LoVo (cell line): ENCODE measurements at regions not wholly inside any gene's neighbourhood (a gene's known extent, or its start where the extent isn't known, plus 50 kb on each side); places are given as distances from the start of the nearest gene placed in this dataset.

Experiments used
- DNase-seq: peaks from one replicate; pipeline ENCODE4 v3.0.0-alpha.2; 2016; ENCODE audit warnings: low spot score

DNA sequence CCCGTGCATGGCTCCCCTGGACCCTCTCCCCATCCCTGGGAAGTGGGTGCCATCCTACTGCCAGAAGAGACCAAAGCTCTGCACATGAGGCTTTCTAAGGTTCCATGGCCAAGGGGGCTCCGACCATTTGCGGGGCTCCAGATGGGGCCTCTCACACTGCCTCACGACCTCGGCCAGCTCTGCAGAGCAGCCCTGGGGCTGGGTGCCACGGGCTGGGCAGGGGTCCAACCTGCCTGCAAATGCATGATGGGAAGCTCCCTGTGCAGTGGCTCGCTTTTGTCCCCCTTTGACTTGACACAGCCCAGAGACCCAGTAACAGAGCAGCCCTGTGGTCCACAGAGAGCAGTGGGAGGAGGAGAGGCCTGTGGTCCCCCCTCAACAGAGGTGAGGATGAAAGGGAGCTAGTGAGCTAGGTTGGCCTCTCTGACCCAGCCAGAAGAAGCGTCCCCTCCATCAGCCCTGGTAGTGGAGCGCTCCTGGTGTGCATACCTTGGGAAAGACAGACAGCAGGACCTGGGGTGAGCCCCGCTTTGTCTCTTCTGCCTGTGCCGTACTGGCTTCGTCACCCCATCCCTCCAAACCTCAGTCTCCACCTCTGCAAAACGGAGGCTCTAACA, 174.1 kb downstream of the DDX1 start:
- DNase-seq: no peak

DNA sequence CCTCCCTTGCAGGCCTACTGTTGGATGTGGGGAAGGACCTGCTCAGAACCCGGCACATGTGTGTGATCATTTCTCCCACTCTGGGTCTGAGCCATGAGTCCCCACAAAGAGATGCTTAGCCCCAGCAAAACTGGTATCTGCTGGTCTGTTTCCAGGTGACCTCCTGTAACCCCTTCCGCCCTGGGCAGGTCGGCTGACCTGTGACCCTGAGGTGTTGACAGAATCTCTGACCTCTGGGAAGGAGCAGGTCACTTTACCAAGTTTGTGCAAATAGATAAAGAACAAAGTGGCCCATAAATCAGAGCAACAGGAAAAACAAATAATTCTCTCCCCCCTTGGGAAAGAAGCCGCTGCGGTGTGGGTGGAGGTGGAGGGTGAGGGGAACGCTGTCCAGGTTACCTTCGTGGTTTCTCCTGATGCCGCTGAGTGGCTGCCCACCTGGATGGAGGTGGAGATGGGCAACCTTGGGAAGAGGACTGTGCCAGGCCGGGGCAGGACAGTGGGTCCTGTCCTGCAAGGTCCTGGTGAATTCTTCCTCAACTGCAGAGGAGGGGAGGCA, 174.0 kb upstream of the MYCN start:
- DNase-seq: no peak

DNA sequence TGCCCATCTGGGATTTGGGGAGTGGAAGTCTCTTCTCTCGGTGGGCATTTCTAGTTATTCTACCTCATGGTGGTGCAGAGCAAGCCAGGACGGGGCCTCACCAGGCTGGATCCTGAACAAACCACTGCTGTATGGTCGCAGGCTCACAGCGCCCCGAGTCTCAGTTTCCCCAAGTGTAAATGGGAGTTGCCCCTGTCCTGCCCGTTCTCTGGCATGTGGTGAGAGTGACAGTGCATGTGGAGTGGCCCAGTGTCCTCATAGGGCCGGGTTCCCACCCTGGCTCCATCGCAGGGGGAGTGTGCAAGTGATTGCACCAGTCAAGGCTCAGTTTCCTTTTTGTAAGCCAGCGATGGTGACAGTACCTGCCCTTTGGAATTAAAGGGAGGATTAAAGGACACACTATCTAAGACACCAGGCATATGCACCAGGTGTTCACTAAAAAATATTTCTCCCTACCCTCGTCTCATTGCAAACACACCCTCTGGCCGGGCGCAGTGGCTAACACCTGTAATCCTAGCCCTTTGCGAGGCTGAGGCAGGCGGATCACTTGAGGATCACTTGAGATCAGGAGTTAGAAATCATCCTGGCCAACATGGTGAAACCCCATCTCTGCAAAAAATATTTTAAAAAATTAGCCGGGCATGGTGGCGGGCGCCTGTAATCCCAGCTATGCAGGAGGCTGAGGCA, 173.3 kb upstream of the MYCN start:
- DNase-seq: no peak

DNA sequence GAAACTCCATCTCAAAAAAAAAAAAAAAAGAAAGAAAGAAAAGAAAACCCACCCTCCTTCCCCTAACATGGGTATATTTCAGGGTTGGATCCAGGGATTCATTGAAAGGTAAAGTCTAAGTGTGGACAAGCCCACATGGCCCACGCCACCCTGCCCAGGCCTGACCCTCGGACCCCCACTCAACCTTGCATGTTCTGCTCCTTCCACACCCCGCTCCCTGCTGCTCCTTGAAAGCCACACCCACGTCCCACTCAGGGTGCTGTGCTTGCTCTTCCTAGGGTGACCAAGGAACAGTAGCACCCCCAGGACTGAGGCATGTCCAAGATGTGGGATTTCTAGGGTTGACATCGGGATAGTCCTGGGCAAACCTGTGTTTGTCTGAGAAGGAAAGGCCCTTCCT, 172.7 kb upstream of the MYCN start:
- no peak for DNase-seq

DNA sequence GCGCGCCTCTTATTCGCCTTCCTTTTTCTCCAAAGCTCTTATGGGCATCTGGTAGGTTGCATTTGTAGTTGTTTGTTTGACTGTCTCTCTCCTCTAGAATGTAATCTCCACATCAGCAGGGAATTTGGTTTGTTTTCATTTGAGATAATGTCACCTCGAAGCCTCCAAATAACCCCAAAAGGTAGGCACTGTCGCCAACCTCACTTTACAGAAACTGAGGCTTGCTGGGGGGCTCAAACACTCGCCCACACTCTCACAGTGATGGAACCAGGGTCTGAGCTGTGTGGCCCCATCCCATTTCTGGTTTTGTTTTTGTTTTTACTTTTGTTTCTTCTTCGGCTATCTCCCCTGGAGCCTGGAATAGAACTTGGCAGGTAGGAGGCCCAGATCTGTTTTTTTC, 172.2 kb upstream of the MYCN start:
- no peak for DNase-seq

DNA sequence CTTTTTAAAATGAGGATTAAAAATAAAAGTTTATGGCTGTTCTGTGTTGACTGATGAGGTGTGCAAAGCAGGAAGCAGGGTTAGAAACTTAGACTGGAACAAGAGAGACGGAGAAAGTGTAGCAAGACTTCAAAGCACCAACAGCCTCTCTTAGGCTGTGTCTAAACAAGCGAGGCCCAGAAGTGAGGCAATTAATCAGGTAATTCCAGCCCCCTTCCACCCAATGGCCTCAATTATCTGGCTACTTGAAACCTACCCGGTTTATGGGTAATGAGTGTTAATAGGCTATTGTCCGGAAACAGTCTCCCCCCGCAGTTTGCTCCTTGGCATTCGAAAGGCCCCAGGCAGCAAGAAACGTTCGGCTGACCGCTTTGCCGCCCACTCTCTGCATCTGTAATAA, 171.7 kb upstream of the MYCN start:
- no peak for DNase-seq

DNA sequence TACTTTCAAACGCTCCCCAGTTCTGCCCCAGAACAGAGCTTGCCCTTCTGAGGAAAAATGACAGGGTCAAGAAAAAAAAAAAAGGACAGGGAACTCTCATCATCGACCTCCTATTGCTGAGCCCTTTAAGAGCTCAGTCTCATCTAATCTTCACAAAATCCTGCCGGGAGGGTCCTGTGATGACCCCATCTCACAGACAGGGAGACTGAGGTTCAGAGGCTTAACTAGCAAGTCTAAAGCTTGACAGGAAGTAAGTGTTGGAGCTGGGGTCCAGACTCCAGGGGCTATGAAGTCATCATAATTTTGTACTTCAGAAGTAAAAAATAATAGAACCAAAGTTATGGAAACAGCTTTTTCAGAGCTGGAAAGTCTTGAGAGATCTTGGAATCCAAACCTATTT, 171.1 kb upstream of the MYCN start:
- no peak for DNase-seq

DNA sequence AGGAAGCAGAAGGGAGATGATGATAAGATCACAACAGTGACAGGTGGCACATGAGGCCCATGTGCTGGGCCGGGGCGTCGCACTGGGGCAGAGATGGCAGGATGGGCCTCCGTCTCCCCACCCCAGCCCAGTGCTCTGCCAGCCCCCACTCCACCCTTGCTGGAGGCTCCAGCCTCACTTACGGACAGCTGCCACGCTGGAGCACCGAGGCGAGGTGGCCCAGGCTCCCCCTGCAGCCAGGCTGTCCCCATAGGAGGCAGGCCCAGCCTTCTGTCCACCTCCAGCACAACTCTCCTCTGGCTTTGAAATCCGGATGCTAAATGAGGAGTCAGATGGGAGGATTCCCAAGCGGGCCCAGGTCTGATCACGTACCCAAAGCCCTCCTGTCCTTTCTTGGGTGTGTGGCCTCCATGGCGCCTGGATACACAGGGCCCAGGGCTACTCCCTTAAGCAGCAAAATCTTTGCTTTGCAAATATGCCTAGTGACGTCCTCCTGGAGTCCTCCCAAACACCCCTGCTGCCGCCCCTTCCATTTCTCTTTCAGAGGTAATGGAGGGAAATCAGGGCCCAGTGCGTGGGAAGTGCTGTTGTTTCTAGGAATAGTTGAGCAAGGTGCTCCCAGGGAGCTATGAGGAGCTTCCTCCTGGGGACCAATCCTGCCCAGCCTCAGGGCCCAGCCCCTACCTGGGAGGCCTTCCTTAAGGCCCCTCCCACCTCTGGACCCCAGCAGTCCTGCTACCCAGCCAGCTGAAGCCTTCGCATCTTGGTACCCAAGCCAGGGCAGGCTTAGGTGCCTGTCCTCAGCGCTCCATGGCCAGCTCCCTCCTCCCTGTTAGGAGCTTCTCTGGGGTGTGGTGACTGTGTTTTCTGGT, 170.4 kb upstream of the MYCN start:
- DNase-seq: no peak

DNA sequence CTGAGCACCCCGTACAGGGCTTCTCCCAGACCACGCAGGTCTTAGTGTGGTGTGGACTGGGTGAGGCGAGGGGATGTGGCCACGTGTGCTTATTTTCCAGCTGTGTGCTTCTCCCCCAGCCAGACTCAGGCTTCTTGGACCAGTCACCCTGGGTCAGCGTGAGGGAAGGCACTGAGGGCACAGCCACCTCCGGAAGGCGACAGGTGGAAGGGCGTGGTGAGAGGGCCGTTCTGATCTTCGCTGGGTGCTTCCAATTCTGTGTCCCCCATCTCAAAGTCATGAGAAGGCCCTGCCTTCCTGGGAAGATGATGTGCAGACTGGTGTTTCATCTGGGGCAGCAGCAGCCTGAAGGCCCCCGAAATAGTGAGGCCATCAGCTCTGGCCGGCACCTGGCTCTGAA, 169.7 kb upstream of the MYCN start:
- DNase-seq: no peak

DNA sequence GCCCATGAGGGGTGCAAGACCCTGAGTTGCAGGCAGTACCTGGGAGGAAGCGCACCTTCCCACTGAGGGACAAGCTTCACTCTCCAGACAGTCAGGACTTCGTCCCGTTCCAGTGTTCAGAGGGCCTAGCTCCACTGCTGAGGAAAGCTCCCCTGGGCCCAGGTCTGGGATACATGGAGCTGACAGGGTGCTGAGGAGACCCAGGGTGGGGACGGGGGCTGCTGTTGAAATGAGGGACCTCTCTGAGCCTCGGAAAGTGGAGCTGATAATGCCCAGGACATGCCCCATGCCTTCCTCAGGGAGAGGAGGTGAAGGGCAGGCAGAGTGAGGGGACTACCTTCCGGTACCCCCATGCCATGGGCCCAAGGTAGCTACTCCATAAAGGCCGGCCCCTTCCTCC, 169.2 kb upstream of the MYCN start:
- DNase-seq: no peak

DNA sequence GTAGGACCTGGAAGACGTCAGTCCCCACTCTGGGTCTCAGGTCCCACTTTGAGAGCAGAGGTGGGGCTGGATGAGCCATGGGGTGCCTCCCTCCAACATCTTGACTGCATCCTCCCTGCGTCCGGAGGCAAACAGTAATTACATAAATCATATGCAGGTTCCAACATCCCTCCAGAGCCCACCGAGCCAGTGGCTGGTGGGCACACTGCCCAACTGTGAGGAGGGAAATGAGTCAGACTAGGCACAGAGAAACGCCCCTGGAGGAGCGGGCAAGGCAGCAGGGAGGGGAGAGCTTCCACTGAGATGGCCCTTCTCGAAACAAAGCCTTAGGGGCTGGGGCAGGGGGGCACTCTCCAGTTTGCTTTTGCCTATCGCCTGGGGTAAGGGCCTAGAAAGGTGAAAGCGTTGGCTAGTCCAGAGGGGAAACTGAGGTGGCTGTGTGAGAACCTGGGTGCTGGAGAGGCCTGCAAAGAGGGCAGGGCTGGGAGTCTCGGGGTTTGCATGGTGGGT, 168.2 kb upstream of the MYCN start:
- DNase-seq: no peak

DNA sequence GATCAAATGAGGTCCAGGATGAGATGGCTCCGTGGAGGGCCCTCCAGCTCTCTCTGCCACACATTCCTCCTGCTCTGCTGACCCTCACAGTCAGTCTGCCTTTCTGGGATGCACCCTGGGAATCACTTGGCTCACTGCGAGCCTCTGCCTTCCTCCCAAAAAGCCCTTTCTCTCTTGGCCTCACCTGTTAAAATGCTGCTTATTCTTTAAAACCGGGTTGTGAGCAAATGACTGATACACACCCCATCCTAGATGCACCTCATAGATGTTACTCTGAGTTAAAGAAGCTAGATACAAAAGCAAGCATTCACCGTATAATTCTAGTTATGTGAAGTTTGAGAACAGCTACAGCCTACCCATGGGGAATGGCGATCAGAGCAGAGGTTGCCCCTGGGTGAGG, 167.7 kb upstream of the MYCN start:
- no peak for DNase-seq

DNA sequence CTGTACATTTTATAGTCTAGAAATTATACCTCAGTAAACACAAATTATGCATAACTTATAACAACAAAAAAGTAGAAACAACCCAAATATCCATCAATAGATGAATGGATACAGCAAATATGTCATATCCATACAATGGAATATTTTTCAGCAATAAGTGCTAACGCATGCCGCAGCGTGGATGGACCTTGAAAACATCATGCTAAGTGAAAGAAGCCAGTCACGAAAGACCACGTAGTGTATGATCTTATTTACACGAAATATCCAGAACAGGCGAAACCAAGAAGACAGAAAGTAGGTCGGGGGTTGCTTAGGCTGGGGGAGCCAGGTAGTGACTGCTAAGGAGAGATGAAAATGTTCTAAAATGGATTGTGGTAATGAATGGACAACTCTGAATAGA, 167.1 kb upstream of the MYCN start:
- no peak for DNase-seq

DNA sequence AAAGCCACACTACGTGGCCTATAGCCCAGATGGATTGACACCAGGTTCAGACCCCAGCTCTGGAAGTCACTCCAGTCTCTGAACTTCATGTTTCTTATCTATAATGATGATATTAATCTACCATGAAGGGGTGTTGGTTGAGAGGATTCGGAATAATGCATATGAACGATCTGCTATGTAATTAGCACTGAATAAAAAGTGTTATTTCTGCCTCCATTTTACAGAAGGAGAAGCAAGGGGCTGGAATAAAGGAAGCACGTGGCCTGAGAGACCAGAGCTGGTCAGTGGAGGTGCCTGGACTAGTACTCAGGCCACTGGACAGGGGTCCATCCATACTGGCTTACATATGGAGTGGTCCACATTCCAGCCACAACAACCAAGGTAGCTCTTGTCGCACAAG, 166.5 kb upstream of the MYCN start:
- DNase-seq: no peak

DNA sequence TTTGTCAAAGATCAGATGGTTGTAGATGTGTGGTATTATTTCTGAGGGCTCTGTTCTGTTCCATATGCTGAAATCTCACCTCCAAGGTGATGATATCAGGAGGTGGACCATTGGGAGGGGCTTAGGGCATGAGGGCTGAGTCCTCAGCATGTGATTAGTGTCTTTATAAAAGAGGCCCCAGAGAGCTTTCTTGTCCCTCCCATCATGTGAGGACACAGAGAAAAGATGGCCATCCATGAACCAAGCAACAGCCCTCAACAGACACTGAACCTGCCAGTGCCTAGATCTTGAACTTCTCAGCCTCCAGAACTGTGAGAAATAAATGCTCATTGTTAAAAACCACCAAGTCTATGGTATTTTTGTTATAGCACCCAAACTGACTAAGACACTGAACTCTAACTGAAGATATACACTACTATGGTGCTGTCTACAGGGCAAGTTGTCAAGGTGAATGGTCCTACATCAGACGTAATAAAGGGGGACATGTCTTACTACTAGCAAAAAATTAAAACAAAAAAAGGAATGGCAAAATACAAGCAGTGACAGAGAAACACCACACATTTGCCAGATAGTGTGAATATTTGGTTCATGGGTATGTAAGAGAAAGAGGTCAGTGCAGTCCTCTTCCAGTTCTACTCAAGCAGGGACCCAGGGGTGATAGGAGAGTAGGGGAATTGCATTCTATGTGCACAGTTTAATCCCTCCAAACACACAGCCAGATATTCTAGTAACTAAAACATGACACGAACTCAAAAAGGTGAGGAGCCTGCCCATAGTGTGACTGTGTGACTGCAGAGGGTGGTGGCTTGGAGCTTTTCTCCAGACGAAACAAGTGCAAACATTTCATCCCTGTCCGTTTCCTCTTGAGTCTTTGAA, 164.4 kb upstream of the MYCN start:
- no peak for DNase-seq

DNA sequence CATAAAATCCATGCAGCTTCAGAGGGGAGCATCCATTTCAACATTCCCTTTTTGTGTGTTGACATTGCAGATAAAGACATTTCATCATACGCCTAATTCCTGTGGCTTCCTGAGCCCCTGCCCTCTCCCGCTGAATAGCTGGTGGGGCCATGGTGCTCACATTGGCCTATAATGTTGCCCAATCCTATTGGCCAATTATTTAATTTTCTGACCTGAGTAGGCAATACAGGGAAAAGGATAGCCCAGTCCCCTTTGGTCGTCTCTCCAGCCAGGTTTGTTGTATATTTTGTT, 163.8 kb upstream of the MYCN start:
- no peak for DNase-seq

DNA sequence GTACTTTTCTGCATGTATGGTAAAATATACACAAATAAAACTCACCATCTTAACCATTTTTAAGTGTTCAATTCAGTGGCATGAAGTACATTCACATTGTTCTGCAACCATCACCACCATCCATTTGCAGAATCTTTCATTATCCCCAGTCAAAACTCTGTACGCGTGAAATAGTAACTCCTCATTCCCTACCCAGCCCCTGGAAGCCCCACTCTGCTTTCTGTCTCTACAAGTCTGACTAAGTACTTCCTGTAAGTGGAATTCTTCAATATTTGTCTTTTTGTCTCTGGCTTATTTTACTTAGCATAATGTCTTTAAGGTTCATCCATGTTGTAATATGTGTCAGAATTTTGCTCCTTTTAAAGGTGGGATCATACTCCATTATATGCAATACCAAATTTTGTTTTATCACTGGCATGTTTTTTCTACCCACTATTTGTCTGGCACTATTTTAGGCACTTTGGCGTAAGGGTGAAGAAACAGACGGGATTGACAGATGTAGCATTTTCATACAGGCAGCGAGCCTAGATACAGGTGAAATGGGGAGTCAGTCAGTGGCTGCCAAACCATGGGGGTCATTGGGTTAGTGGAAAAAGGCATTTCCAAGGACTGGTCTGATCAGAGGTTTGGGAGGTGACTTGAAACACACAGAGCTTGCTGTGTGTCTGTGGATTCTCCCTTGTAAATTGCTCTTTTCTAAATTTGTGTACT, 163.2 kb upstream of the MYCN start:
- no peak for DNase-seq

DNA sequence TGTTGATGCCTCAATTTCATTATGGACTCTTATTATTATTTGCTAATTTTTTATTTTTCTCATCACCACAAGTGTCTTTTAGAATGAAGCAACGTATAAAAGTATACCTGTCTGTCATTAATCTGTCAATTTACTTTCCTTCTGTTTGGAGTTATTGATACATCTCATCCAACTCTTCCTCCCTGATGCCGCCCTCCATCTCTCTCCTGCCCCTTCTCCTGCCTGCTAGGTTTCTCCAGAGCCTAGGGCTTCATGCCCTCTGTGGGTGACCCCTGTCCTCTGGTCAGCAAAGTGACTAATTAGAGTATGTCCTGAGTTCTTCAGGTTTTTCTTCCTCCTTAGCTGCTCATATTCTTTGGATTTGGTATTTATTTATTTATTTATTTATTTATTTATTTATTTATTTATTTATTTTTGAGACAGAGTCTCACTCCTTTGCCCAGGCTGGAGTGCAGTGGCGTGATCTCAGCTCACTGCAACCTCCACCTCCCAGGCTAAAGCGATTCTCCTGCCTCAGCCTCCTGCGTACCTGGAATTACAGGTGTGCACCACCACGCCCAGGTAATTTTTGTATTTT, 162.5 kb upstream of the MYCN start:
- no peak for DNase-seq

DNA sequence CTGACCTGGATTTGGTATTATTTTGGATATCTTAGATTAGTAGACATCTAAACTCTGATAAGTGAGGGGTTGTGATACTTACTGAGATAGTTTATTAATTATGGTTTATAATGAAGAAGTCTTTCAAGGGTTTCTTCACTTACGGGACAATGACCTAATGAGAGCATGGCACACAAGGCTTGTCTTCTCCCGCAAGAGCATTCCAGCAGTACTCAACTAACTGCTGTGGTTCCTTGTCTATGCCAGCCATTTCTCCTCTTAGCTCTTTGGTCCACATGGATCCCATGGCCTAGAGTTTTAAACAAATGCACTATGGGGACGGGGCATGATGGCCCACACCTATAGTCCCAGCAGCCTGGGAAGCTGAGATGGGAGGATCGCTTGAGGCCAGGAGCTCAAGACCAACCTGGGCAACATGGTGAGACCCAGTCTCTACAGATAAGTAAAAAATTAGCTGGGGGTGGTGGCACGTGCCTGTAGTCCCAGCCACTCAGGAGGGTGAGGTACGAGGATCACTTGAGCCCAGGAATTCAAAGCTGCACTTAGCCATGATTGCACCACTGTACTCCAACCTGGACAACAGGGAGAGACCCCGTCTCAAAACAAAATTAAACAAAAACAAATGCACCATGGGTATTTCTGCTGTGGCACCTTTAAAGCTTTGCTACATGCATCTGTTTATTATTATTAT, 161.7 kb upstream of the MYCN start:
- DNase-seq: no peak

DNA sequence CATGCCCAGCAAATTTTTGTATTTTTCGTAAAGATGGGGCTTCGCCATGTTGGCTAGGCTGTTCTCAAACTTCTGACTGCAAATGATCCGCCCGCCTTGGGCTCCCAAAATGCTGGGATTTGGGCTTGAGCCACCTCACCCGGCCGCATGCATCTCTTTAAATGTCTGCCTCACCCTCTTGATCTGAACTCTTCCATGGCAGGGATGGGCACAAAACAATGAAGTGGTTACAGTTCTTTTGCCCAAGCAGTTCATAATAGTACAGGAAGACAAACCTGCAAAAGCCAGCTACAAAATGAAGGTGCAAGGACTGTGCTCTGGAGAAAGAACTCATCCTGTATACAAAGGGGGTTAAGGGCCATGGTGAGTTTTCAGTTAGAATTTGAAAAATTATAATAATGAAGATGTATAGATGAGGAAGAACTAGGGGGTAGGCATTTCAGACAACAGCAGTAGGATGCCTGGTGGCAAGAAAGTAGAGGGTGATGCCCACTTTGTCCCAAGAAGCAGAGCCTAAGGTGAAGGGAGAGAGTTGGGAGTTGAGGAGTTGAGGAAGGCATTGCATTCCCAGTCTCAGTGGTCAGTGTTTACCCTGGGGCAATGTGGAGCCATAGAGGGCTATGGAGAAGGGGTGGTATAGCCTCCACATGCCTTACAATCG, 160.8 kb upstream of the MYCN start:
- no peak for DNase-seq
